ENCODE measurements at regions not wholly inside any gene's neighbourhood (a gene's known extent, or its start where the extent isn't known, plus 50 kb on each side); places are given as distances from the start of the nearest gene placed in this dataset.

DNA sequence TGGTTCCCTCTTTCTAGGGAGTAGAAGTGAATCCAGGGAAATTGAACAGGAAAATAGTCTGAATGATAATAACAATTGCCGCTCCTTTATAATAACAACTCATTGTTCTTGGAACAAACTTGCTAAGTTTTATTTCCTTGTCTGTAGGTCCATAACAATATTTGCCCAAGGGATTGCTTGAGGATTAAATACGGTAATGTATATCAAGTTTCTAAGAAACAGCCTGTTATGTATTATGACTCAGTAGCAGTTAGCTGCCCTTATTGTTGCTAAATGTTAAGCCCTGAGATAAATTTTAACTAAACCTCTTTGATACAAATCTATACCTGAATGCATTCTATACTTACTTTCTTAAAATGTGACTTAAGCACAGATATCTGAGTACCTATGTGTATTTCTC, 215.9 kb upstream of the AADAT start:
- Histone ChIP-seq H3K36me3 (ENCODE audit: control insufficient read depth in 2 of 2, extremely low read depth in 1 of 2, insufficient read depth in 1 of 2, low read length in 1 of 2) (no peaks in the 10 kb centered on the region), H3K4me1 (ENCODE audit: control insufficient read depth in 1 of 2, extremely low read depth in 1 of 2, insufficient read depth in 2 of 2, low read length in 2 of 2) (no peaks in the 10 kb centered on the region), H3K9me3 (no peaks in the 10 kb centered on the region), H3K4me3 (ENCODE audit: control insufficient read depth in 1 of 2, extremely low read depth in 1 of 2, low read length in 1 of 2) (no peak overlapping the region), H3K27ac (ENCODE audit: low read length) (no peak overlapping the region), H3K27me3 (replicated peaks in 1 of 2; ENCODE audit: control insufficient read depth in 2 of 2, extremely low read depth in 1 of 2, insufficient read depth in 2 of 2, low read length in 1 of 2) (no peaks in the 10 kb centered on the region)
- Mint-ChIP-seq H3K4me1 (no peaks in the 10 kb centered on the region), H3K4me3 (no peak overlapping the region), H3K27me3 (no peaks in the 10 kb centered on the region), H3K36me3 (no peaks in the 10 kb centered on the region), H3K27ac (no peak overlapping the region), H3K9me3 (peaks cover 0 to 13% (median 2%) of the 10 kb centered on the region in 3 donors)
- ATAC-seq (replicated peaks in 1 of 4) (no peak), DNase-seq (no peak)
- POLR2A ChIA-PET = no interaction called here
- CTCF ChIA-PET = no interaction called here
- WGBS (ENCODE audit: insufficient coverage) = no CpG with 5 or more reads among the region's 2 CpGs

DNA sequence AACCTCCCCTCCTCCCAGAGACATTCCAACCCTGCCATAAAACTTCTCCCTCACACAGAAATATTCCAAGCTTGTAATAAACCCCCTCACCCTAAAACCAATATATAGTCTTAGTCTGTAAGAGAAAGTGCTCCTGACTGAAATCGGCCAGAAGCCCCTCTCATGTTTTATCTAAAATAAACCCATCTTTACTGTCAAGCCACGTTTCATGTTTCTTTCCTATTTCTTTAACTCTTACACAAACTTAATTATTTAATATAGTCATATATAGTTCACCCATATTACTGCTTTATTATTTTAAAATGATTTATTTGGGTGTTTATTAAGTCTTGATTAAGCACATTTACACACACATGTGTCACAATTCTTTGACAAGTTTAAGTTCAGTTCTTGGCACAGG, 191.3 kb upstream of the AADAT start:
- no peaks in the 10 kb centered on the region for H3K36me3 ChIP-seq (ENCODE audit: control insufficient read depth in 2 of 2, extremely low read depth in 1 of 2, insufficient read depth in 1 of 2, low read length in 1 of 2)
- H3K9me3 ChIP-seq = no peaks in the 10 kb centered on the region
- ChIA-PET POLR2A (no interaction called here), CTCF (no interaction called here)
- no peaks in the 10 kb centered on the region for H3K4me1 ChIP-seq (ENCODE audit: control insufficient read depth in 1 of 2, extremely low read depth in 1 of 2, insufficient read depth in 2 of 2, low read length in 2 of 2)
- no peaks in the 10 kb centered on the region for H3K36me3 Mint-ChIP-seq
- DNase-seq (no peak), ATAC-seq (replicated peaks in 1 of 4) (no peak)
- H3K4me1 Mint-ChIP-seq = no peaks in the 10 kb centered on the region
- H3K27me3 ChIP-seq (replicated peaks in 1 of 2; ENCODE audit: control insufficient read depth in 2 of 2, extremely low read depth in 1 of 2, insufficient read depth in 2 of 2, low read length in 1 of 2) = no peaks in the 10 kb centered on the region
- H3K27me3 Mint-ChIP-seq = no peaks in the 10 kb centered on the region
- WGBS (ENCODE audit: insufficient coverage) = no CpG with 5 or more reads among the region's 2 CpGs
- peaks cover 0 to 4% (median 0%) of the 10 kb centered on the region in 3 donors for H3K9me3 Mint-ChIP-seq
- H3K4me3 Mint-ChIP-seq = no peak overlapping the region
- no peak overlapping the region for H3K27ac ChIP-seq (ENCODE audit: low read length)
- no peak overlapping the region for H3K27ac Mint-ChIP-seq
- no peak overlapping the region for H3K4me3 ChIP-seq (ENCODE audit: control insufficient read depth in 1 of 2, extremely low read depth in 1 of 2, low read length in 1 of 2)

- H3K27me3 ChIP-seq (replicated peaks in 1 of 2; ENCODE audit: control insufficient read depth in 2 of 2, extremely low read depth in 1 of 2, insufficient read depth in 2 of 2, low read length in 1 of 2) = no peaks in the 10 kb centered on the region
- Mint-ChIP-seq H3K36me3 (no peaks in the 10 kb centered on the region), H3K9me3 (peaks cover 0 to 4% (median 0%) of the 10 kb centered on the region in 3 donors), H3K27me3 (no peaks in the 10 kb centered on the region), H3K4me1 (no peaks in the 10 kb centered on the region), H3K4me3 (no peak overlapping the region), H3K27ac (no peak overlapping the region)
- ChIA-PET CTCF (no interaction called here), POLR2A (no interaction called here)
- ATAC-seq (replicated peaks in 1 of 4) (no peak), DNase-seq (no peak)
- no peak overlapping the region for H3K27ac ChIP-seq (ENCODE audit: low read length)
- H3K4me3 ChIP-seq (ENCODE audit: control insufficient read depth in 1 of 2, extremely low read depth in 1 of 2, low read length in 1 of 2) = no peak overlapping the region
- no peaks in the 10 kb centered on the region for H3K36me3 ChIP-seq (ENCODE audit: control insufficient read depth in 2 of 2, extremely low read depth in 1 of 2, insufficient read depth in 1 of 2, low read length in 1 of 2)
- H3K9me3 ChIP-seq = no peaks in the 10 kb centered on the region
- H3K4me1 ChIP-seq (ENCODE audit: control insufficient read depth in 1 of 2, extremely low read depth in 1 of 2, insufficient read depth in 2 of 2, low read length in 2 of 2) = no peaks in the 10 kb centered on the region
These were observed 188.7 kb upstream of the AADAT start for GRCh38 chr4:170278460-170278859.

DNA sequence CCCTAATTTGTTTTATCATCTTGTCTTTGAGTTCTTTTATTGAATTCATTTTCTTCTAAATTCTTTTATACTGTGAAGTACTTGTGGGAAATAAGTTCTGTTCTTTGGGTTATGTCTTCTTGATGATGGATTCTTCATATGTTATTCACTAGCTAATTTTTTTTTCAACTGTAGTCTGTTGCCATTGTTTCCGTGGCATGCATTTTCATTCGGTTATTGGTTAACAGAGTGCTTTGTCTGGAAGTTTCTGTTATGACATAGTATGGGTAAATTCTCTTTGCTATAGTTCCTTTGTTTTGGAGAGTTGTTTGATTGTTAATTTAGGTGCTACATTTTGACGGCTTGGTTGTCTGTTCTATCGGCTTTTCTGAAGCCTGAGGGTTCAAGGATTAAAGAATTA, 184.9 kb upstream of the AADAT start:
- Histone ChIP-seq H3K27ac (ENCODE audit: low read length) (no peak overlapping the region), H3K9me3 (no peaks in the 10 kb centered on the region), H3K27me3 (replicated peaks in 1 of 2; ENCODE audit: control insufficient read depth in 2 of 2, extremely low read depth in 1 of 2, insufficient read depth in 2 of 2, low read length in 1 of 2) (no peaks in the 10 kb centered on the region), H3K4me3 (ENCODE audit: control insufficient read depth in 1 of 2, extremely low read depth in 1 of 2, low read length in 1 of 2) (no peak overlapping the region), H3K36me3 (ENCODE audit: control insufficient read depth in 2 of 2, extremely low read depth in 1 of 2, insufficient read depth in 1 of 2, low read length in 1 of 2) (no peaks in the 10 kb centered on the region), H3K4me1 (ENCODE audit: control insufficient read depth in 1 of 2, extremely low read depth in 1 of 2, insufficient read depth in 2 of 2, low read length in 2 of 2) (no peaks in the 10 kb centered on the region)
- POLR2A ChIA-PET = no interaction called here
- Mint-ChIP-seq H3K27ac (no peak overlapping the region), H3K36me3 (no peaks in the 10 kb centered on the region), H3K27me3 (no peaks in the 10 kb centered on the region), H3K4me3 (no peak overlapping the region), H3K4me1 (no peaks in the 10 kb centered on the region), H3K9me3 (peaks cover 0 to 3% (median under 1%) of the 10 kb centered on the region in 3 donors)
- WGBS (ENCODE audit: insufficient coverage) = no CpG with 5 or more reads among the region's 4 CpGs
- no peak for DNase-seq
- CTCF ChIA-PET = no interaction called here
- ATAC-seq (replicated peaks in 1 of 4) = no peak

- no peak for ATAC-seq (replicated peaks in 1 of 4)
- ChIA-PET CTCF (no interaction called here), POLR2A (interaction anchor here in 1 of 2 donors (0.7 kb wide), 1 partner anchor 33 kb away, joined by 14 read pairs; no protein-coding TSS in a partner anchor)
- H3K9me3 ChIP-seq = no peaks in the 10 kb centered on the region
- H3K27ac ChIP-seq (ENCODE audit: low read length) = no peak overlapping the region
- Mint-ChIP-seq H3K4me1 (no peaks in the 10 kb centered on the region), H3K36me3 (no peaks in the 10 kb centered on the region), H3K27me3 (no peaks in the 10 kb centered on the region), H3K9me3 (peaks cover 1 to 5% (median 3%) of the 10 kb centered on the region in 3 donors), H3K4me3 (no peak overlapping the region), H3K27ac (no peak overlapping the region)
- H3K4me1 ChIP-seq (ENCODE audit: control insufficient read depth in 1 of 2, extremely low read depth in 1 of 2, insufficient read depth in 2 of 2, low read length in 2 of 2) = no peaks in the 10 kb centered on the region
- H3K36me3 ChIP-seq (ENCODE audit: control insufficient read depth in 2 of 2, extremely low read depth in 1 of 2, insufficient read depth in 1 of 2, low read length in 1 of 2) = no peaks in the 10 kb centered on the region
- no CpG with 5 or more reads among the region's 4 CpGs for WGBS (ENCODE audit: insufficient coverage)
- no peaks in the 10 kb centered on the region for H3K27me3 ChIP-seq (replicated peaks in 1 of 2; ENCODE audit: control insufficient read depth in 2 of 2, extremely low read depth in 1 of 2, insufficient read depth in 2 of 2, low read length in 1 of 2)
- no peak overlapping the region for H3K4me3 ChIP-seq (ENCODE audit: control insufficient read depth in 1 of 2, extremely low read depth in 1 of 2, low read length in 1 of 2)
- no peak for DNase-seq
These were observed 183.2 kb upstream of the AADAT start for GRCh38 chr4:170272959-170273358.

GRCh38 chr4:170271723-170272122, 182.0 kb upstream of the AADAT start:
- no CpG with 5 or more reads among the region's 2 CpGs for WGBS (ENCODE audit: insufficient coverage)
- ChIA-PET POLR2A (no interaction called here), CTCF (no interaction called here)
- ATAC-seq (replicated peaks in 1 of 4) (no peak), DNase-seq (no peak)
- H3K9me3 ChIP-seq = no peaks in the 10 kb centered on the region
- no peaks in the 10 kb centered on the region for H3K4me1 ChIP-seq (ENCODE audit: control insufficient read depth in 1 of 2, extremely low read depth in 1 of 2, insufficient read depth in 2 of 2, low read length in 2 of 2)
- Mint-ChIP-seq H3K36me3 (no peaks in the 10 kb centered on the region), H3K4me1 (no peaks in the 10 kb centered on the region), H3K27me3 (no peaks in the 10 kb centered on the region), H3K4me3 (no peak overlapping the region), H3K27ac (no peak overlapping the region), H3K9me3 (peaks cover 3 to 7% (median 4%) of the 10 kb centered on the region in 3 donors)
- H3K27me3 ChIP-seq (replicated peaks in 1 of 2; ENCODE audit: control insufficient read depth in 2 of 2, extremely low read depth in 1 of 2, insufficient read depth in 2 of 2, low read length in 1 of 2) = no peaks in the 10 kb centered on the region
- no peak overlapping the region for H3K4me3 ChIP-seq (ENCODE audit: control insufficient read depth in 1 of 2, extremely low read depth in 1 of 2, low read length in 1 of 2)
- no peak overlapping the region for H3K27ac ChIP-seq (ENCODE audit: low read length)
- no peaks in the 10 kb centered on the region for H3K36me3 ChIP-seq (ENCODE audit: control insufficient read depth in 2 of 2, extremely low read depth in 1 of 2, insufficient read depth in 1 of 2, low read length in 1 of 2)

DNA sequence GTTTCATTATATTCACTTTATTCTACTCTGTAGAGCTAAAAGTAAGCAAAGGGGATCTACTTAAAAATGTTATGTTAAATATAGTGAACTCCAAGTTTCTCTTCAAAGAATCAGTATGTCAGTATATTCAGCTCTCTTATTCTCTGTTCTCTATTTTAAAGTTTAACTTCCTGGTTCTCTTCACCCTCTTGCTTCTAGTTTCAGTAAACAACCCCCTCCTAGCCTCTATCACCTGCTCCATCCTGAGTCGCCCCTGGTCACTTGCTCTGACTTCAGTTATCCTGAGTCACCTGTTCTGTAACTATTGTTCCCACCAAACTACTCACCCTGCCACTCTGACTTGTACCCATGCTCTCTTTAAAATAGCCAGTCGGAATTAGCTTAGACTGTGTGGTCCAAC, 180.9 kb upstream of the AADAT start:
- no peaks in the 10 kb centered on the region for H3K27me3 Mint-ChIP-seq
- CTCF ChIA-PET = no interaction called here
- Histone ChIP-seq H3K4me3 (ENCODE audit: control insufficient read depth in 1 of 2, extremely low read depth in 1 of 2, low read length in 1 of 2) (no peak overlapping the region), H3K27ac (ENCODE audit: low read length) (no peak overlapping the region), H3K36me3 (ENCODE audit: control insufficient read depth in 2 of 2, extremely low read depth in 1 of 2, insufficient read depth in 1 of 2, low read length in 1 of 2) (no peaks in the 10 kb centered on the region), H3K27me3 (replicated peaks in 1 of 2; ENCODE audit: control insufficient read depth in 2 of 2, extremely low read depth in 1 of 2, insufficient read depth in 2 of 2, low read length in 1 of 2) (no peaks in the 10 kb centered on the region), H3K9me3 (no peaks in the 10 kb centered on the region), H3K4me1 (ENCODE audit: control insufficient read depth in 1 of 2, extremely low read depth in 1 of 2, insufficient read depth in 2 of 2, low read length in 2 of 2) (no peaks in the 10 kb centered on the region)
- POLR2A ChIA-PET = no interaction called here
- H3K9me3 Mint-ChIP-seq = peaks cover 3 to 7% (median 4%) of the 10 kb centered on the region in 3 donors
- ATAC-seq (replicated peaks in 1 of 4) (no peak), DNase-seq (no peak)
- H3K4me1 Mint-ChIP-seq = no peaks in the 10 kb centered on the region
- H3K4me3 Mint-ChIP-seq = no peak overlapping the region
- no peaks in the 10 kb centered on the region for H3K36me3 Mint-ChIP-seq
- WGBS (ENCODE audit: insufficient coverage) = 67% methylated on average over 2 of the region's 2 CpGs
- no peak overlapping the region for H3K27ac Mint-ChIP-seq

All from T-cell (primary cell).